Esophagus muscularis mucosa (tissue), 4 donors: ENCODE measurements at regions not wholly inside any gene's neighbourhood (a gene's known extent, or its start where the extent isn't known, plus 50 kb on each side); places are given as distances from the start of the nearest gene placed in this dataset.

ENCODE experiments used
- DNase-seq: peaks from one replicate; pipeline ENCODE4 v3.0.0-alpha.2; 2017; ENCODE audit errors: extremely low spot score
- H3K27ac ChIP-seq, 4 donors: fragments of 200-600 bp; sonication (generic); replicated peaks in 1 of 4; 1 replicate in 3 of 4; 2 replicates in 1 of 4; pipeline ENCODE4 v1.5.1; 2016 to 2019; ENCODE audit warnings: mild to moderate bottlenecking in 1 of 4
- H3K27me3 ChIP-seq, 4 donors: fragments of 200-600 bp; sonication (generic); one replicate each; pipeline versions ENCODE4 v1.5.1 to v1.6.0; 2016 to 2019
- H3K36me3 ChIP-seq, 4 donors: fragments of 200-600 bp; sonication (generic); one replicate each; pipeline ENCODE4 v1.5.1; 2016 to 2019
- H3K4me1 ChIP-seq, 4 donors: fragments of 200-600 bp; sonication (generic); one replicate each; pipeline ENCODE4 v1.5.1; 2016 to 2019
- H3K4me3 ChIP-seq, 4 donors: fragments of 200-600 bp; sonication (generic); 1 replicate in 2 of 4; 2 replicates in 2 of 4; pipeline ENCODE4 v1.5.1; 2016 to 2019; ENCODE audit warnings: mild to moderate bottlenecking in 4 of 4, moderate library complexity in 1 of 4
- H3K9me3 ChIP-seq, 4 donors: fragments of 200-600 bp; sonication (generic); 1 replicate in 3 of 4; 2 replicates in 1 of 4; pipeline ENCODE4 v1.5.1; 2016 to 2019
- CTCF ChIP-seq, 3 experiments: fragments of 200-600 bp in 2 of 3; fragments of 450-650 bp in 1 of 3; sonication (generic) in 2 of 3; IDR thresholded peaks; one replicate each; pipeline ENCODE4 v1.5.1; 2017 to 2019; ENCODE audit warnings: antibody characterized with exemption in 3 of 3, mild to moderate bottlenecking in 2 of 3, moderate library complexity in 1 of 3
- EP300 ChIP-seq: sonication (generic); formaldehyde crosslinking; IDR thresholded peaks from one replicate; pipeline ENCODE4 v1.6.1; 2017; ENCODE audit warnings: antibody characterized with exemption
- POLR2A ChIP-seq: fragments of 450-650 bp; IDR thresholded peaks from one replicate; pipeline ENCODE4 v1.6.1; 2017; ENCODE audit warnings: antibody characterized with exemption, moderate library complexity, mild to moderate bottlenecking, low read depth
- POLR2AphosphoS5 ChIP-seq, 2 donors: sonication (generic); formaldehyde crosslinking; IDR thresholded peaks; one replicate each; pipeline ENCODE4 v1.6.1; 2017; ENCODE audit warnings: antibody characterized with exemption in 2 of 2
- WGBS: methylation state at CpG from one replicate; pipeline ENCODE4 v1.1.5; 2018; 5-methylcytosine and 5-hydroxymethylcytosine counted together
- intact Hi-C: fragments of 100-400 bp; cut with DNase I; formaldehyde crosslinking; loops from one replicate; pipeline ENCODE4 v1.15.1; 2023

- Histone ChIP-seq H3K9me3 (no peaks in the 10 kb centered on the region), H3K27ac (no peak overlapping the region), H3K4me1 (no peaks in the 10 kb centered on the region), H3K27me3 (no peaks in the 10 kb centered on the region), H3K4me3 (no peak overlapping the region), H3K36me3 (no peaks in the 10 kb centered on the region)
- intact Hi-C loops = no loop called here
- TF ChIP-seq CTCF (IDR thresholded peaks at IDR 0.05) (no peak), EP300 (no peak), POLR2A (no peak)
- no peak for DNase-seq
Measured at GRCh38 chr4:30511751-30512150, 208.4 kb upstream of the PCDH7 start.

- WGBS = 28% methylated on average over 2 of the region's 2 CpGs
- H3K27ac ChIP-seq = no peak overlapping the region
- intact Hi-C loops = no loop called here
Measured at GRCh38 chr4:30518211-30518610, 202.0 kb upstream of the PCDH7 start.

GRCh38 chr4:30525662-30526315 lies 194.4 kb upstream of the PCDH7 start:
- H3K4me3 ChIP-seq = no peak overlapping the region
- H3K27ac ChIP-seq = no peak overlapping the region
- H3K9me3 ChIP-seq = no peaks in the 10 kb centered on the region
- H3K36me3 ChIP-seq = no peaks in the 10 kb centered on the region
- WGBS = 84% methylated on average over 5 of the region's 5 CpGs
- intact Hi-C loops = no loop called here
- H3K4me1 ChIP-seq = no peaks in the 10 kb centered on the region
- DNase-seq = no peak
- TF ChIP-seq POLR2A (no peak), EP300 (no peak), POLR2AphosphoS5 (IDR thresholded peaks at IDR 0.05) (no peak), CTCF (IDR thresholded peaks at IDR 0.05) (no peak)
- no peaks in the 10 kb centered on the region for H3K27me3 ChIP-seq

More at GRCh38 chr4:30518211-30518610, 202.0 kb upstream of the PCDH7 start:
- Histone ChIP-seq H3K4me1 (no peaks in the 10 kb centered on the region), H3K27me3 (no peaks in the 10 kb centered on the region), H3K36me3 (no peaks in the 10 kb centered on the region), H3K4me3 (no peak overlapping the region), H3K9me3 (no peaks in the 10 kb centered on the region)
- no peak for DNase-seq
- TF ChIP-seq POLR2A = no peak
- TF ChIP-seq POLR2AphosphoS5 (IDR thresholded peaks at IDR 0.05) = no peak
- no peak for TF ChIP-seq CTCF (IDR thresholded peaks at IDR 0.05)
- TF ChIP-seq EP300 = no peak

GRCh38 chr4:30535255-30535654 lies 184.9 kb upstream of the PCDH7 start:
- DNase-seq = no peak
- no peak overlapping the region for H3K4me3 ChIP-seq
- H3K27me3 ChIP-seq = no peaks in the 10 kb centered on the region
- H3K9me3 ChIP-seq = no peaks in the 10 kb centered on the region
- intact Hi-C loops = no loop called here
- no peaks in the 10 kb centered on the region for H3K4me1 ChIP-seq
- WGBS = 83% methylated on average over 3 of the region's 3 CpGs
- no peak overlapping the region for H3K27ac ChIP-seq
- no peaks in the 10 kb centered on the region for H3K36me3 ChIP-seq
- TF ChIP-seq POLR2A (no peak), EP300 (no peak), POLR2AphosphoS5 (IDR thresholded peaks at IDR 0.05) (no peak), CTCF (IDR thresholded peaks at IDR 0.05) (no peak)

GRCh38 chr4:30536231-30536630 lies 183.9 kb upstream of the PCDH7 start:
- no peaks in the 10 kb centered on the region for H3K36me3 ChIP-seq
- no peak overlapping the region for H3K27ac ChIP-seq
- H3K4me1 ChIP-seq = no peaks in the 10 kb centered on the region
- TF ChIP-seq POLR2AphosphoS5 (IDR thresholded peaks at IDR 0.05) = no peak
- no peak for TF ChIP-seq POLR2A
- TF ChIP-seq EP300 = no peak
- no peak for TF ChIP-seq CTCF (IDR thresholded peaks at IDR 0.05)
- 80% methylated on average over 2 of the region's 2 CpGs for WGBS
- intact Hi-C loops = no loop called here
- H3K27me3 ChIP-seq = no peaks in the 10 kb centered on the region
- no peak for DNase-seq
- no peaks in the 10 kb centered on the region for H3K9me3 ChIP-seq
- no peak overlapping the region for H3K4me3 ChIP-seq
